ENCODE measurements at regions not wholly inside any gene's neighbourhood (a gene's known extent, or its start where the extent isn't known, plus 50 kb on each side); places are given as distances from the start of the nearest gene placed in this dataset.

DNA sequence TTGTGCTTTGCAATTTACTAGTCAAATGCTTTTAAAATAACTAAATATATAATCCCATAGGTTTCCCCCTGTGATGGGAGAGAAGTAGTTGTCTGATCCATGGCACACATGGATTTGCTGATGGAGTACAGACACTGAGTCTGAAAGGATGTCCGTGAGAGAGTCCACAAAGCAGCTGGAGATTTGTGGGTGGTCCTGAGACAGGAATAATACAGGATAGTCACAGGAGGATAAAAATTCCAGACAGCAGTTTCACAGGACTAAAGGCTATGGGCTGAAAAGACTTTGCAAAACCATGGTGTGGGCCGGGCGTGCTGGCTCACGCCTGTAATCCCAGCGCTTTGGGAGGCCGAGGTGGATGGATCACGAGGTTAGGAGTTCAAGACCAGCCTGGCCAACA is 58.7 kb upstream of the ZFR start:
- Histone ChIP-seq H3K4me3 (ENCODE audit: extremely low read depth in 1 of 4, insufficient read depth in 2 of 4, low read depth in 3 of 4, low read length in 4 of 4) (no peak overlapping the region), H3K9ac (replicated peaks in 1 of 4; ENCODE audit: extremely low read depth in 1 of 4, low read depth in 3 of 4, low read length in 3 of 4) (no peak overlapping the region), H3K27ac (ENCODE audit: low read depth, low read length) (no peak overlapping the region), H3K79me2 (ENCODE audit: control insufficient read depth in 1 of 2, insufficient read depth in 2 of 2, low read length in 2 of 2) (no peaks in the 10 kb centered on the region), H4K91ac (replicated peaks; ENCODE audit: insufficient read length, low read length) (no peak overlapping the region), H3K27me3 (replicated peaks in 1 of 4; ENCODE audit: control insufficient read depth in 3 of 4, extremely low read depth in 1 of 4, insufficient read depth in 3 of 4, low read length in 3 of 4) (peaks cover 0 to 27% (median 15%) of the 10 kb centered on the region in 4 experiments; a peak in 4 of 7 replicates), H3K23me2 (ENCODE audit: low read depth, low read length) (no peaks in the 10 kb centered on the region), H2BK20ac (ENCODE audit: low read length) (no peak overlapping the region), H3K23ac (ENCODE audit: insufficient read length) (no peak overlapping the region), H4K20me1 (replicated peaks in 1 of 2; ENCODE audit: control insufficient read depth in 1 of 2, insufficient read depth in 2 of 2, low read length in 2 of 2) (no peaks in the 10 kb centered on the region), H2AFZ (ENCODE audit: low read length) (no peak overlapping the region), H3K4ac (replicated peaks; ENCODE audit: insufficient read length, low read depth, low read length) (no peak overlapping the region), H3K36me3 (ENCODE audit: control insufficient read depth in 2 of 4, insufficient read depth in 4 of 4, low read length in 3 of 4) (no peaks in the 10 kb centered on the region), H2AK5ac (ENCODE audit: low read depth, low read length) (no peak overlapping the region), H4K5ac (ENCODE audit: insufficient read length, low read depth, low read length) (no peak overlapping the region), H2BK15ac (ENCODE audit: low read length) (no peak overlapping the region), H2BK5ac (ENCODE audit: low read depth, low read length) (no peak overlapping the region), H2BK12ac (ENCODE audit: low read depth, low read length) (no peak overlapping the region), H3K18ac (ENCODE audit: extremely low read depth, low read length) (no peak overlapping the region), H2BK120ac (replicated peaks; ENCODE audit: low read depth, low read length) (no peak overlapping the region), H4K8ac (ENCODE audit: extremely low read depth, insufficient read depth, low read length) (no peak overlapping the region), H3K9me3 (ENCODE audit: insufficient read depth in 2 of 2, low read depth in 1 of 2, low read length in 1 of 2) (no peaks in the 10 kb centered on the region), H3K14ac (ENCODE audit: insufficient read length) (no peak overlapping the region), H3K4me2 (ENCODE audit: insufficient read depth in 1 of 2, low read depth in 2 of 2, low read length in 2 of 2) (no peak overlapping the region), H3K79me1 (ENCODE audit: low read depth, low read length) (no peaks in the 10 kb centered on the region), H3K56ac (replicated peaks; ENCODE audit: insufficient read length, low read depth, low read length) (no peak overlapping the region), H3K4me1 (replicated peaks in 1 of 4; ENCODE audit: control insufficient read depth in 3 of 4, insufficient read depth in 4 of 4, low read length in 3 of 4) (peaks cover 15 to 30% (median 19%) of the 10 kb centered on the region in 4 experiments)
- CTCF ChIA-PET (ENCODE audit: partially characterized antibody), result interaction anchor here (0.6 to 9.5 kb wide), 3 partner anchors 14 to 291 kb away, joined by 3 to 93 read pairs (median 15); no protein-coding TSS in a partner anchor
- WGBS, 2 experiments (ENCODE audit: extremely low coverage in 1 of 2, insufficient coverage in 1 of 2, insufficient read length in 1 of 2, insufficient replicate concordance in 2 of 2, low coverage in 1 of 2, low lambda C conversion rate in 2 of 2, missing lambda C conversion rate in 1 of 2), result 96% methylated on average over 7 of the region's 7 CpGs; no CpG with 5 or more reads in 1 of the 2 experiments
- FAIRE-seq (no peak), DNase-seq (ENCODE audit: low read depth in 1 of 2, low spot score in 2 of 2) (no peak)
- POLR2A ChIA-PET (ENCODE audit: partially characterized antibody), result no interaction called here
- no peak for TF ChIP-seq TCF12 (IDR thresholded peaks at IDR 0.05; ENCODE audit: low read depth, low read length)
- TF ChIP-seq BACH1 (IDR thresholded peaks at IDR 0.05; ENCODE audit: low read length), result no peak
- TF ChIP-seq, protein P1, sequence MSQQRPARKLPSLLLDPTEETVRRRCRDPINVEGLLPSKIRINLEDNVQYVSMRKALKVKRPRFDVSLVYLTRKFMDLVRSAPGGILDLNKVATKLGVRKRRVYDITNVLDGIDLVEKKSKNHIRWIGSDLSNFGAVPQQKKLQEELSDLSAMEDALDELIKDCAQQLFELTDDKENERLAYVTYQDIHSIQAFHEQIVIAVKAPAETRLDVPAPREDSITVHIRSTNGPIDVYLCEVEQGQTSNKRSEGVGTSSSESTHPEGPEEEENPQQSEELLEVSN (IDR thresholded peaks at IDR 0.05), result no peak
- TF ChIP-seq EGR1 (IDR thresholded peaks at IDR 0.05; ENCODE audit: borderline replicate concordance, low read depth, low read length), result no peak
- TF ChIP-seq POLR2AphosphoS5 (IDR thresholded peaks at IDR 0.05; ENCODE audit: low read depth, low read length), result no peak
- no peak for TF ChIP-seq CHD1 (IDR thresholded peaks at IDR 0.05; ENCODE audit: low read depth, low read length)
- no peak for TF ChIP-seq BCL11A (IDR thresholded peaks at IDR 0.05; ENCODE audit: low read depth in 2 of 2, low read length in 2 of 2)
- no peak for TF ChIP-seq MAX (IDR thresholded peaks at IDR 0.05)
- no peak for TF ChIP-seq KDM5A (IDR thresholded peaks at IDR 0.05; ENCODE audit: low read length)
- TF ChIP-seq EZH2 (IDR thresholded peaks at IDR 0.05; ENCODE audit: low read depth, low read length, severe bottlenecking), result no peak
- no peak for TF ChIP-seq GABPA (IDR thresholded peaks at IDR 0.05; ENCODE audit: borderline replicate concordance, insufficient read depth, low read length)
